ENCODE measurements at regions not wholly inside any gene's neighbourhood (a gene's known extent, or its start where the extent isn't known, plus 50 kb on each side); places are given as distances from the start of the nearest gene placed in this dataset.

DNA sequence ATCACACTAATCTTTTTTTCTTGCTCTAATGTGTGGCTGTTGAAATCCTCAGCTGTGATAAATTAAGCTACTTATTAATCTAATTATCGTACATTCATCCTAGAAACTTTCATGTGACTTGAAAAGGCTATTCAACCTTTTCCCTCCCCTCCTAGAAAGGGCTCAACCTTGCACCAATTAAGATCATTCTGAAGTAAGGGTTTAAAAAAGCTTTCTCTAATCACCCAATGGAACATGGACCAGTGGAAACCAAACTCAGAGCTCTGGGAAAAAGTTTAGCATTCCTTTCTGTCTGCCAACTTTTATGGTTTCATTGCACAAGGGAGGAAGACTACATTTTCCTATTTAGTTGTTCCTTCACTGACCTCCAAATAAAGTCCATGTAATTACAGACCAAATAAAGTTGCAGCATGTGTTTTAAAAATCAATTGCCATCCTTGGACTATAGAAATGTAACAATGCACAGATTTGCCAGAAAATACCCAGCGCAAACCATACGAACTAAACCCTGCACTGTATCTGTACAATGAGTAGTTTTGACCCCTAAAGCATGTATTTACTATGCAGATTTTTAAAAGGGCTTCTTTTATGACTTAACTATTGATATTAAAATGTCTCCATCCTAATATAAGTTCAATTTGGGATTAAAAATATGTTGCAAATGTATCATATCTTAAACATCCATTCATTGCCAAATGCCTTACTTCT is 142.6 kb upstream of the OTX2 start:
- TF ChIP-seq NFE2L1 (tag; IDR thresholded peaks at IDR 0.05; ENCODE audit: borderline replicate concordance, low read depth): no peak
- TF ChIP-seq NONO (IDR thresholded peaks at IDR 0.05; ENCODE audit: low read depth in 2 of 2, low read length in 1 of 2): no peak
- TF ChIP-seq, protein P1, sequence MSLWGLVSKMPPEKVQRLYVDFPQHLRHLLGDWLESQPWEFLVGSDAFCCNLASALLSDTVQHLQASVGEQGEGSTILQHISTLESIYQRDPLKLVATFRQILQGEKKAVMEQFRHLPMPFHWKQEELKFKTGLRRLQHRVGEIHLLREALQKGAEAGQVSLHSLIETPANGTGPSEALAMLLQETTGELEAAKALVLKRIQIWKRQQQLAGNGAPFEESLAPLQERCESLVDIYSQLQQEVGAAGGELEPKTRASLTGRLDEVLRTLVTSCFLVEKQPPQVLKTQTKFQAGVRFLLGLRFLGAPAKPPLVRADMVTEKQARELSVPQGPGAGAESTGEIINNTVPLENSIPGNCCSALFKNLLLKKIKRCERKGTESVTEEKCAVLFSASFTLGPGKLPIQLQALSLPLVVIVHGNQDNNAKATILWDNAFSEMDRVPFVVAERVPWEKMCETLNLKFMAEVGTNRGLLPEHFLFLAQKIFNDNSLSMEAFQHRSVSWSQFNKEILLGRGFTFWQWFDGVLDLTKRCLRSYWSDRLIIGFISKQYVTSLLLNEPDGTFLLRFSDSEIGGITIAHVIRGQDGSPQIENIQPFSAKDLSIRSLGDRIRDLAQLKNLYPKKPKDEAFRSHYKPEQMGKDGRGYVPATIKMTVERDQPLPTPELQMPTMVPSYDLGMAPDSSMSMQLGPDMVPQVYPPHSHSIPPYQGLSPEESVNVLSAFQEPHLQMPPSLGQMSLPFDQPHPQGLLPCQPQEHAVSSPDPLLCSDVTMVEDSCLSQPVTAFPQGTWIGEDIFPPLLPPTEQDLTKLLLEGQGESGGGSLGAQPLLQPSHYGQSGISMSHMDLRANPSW (CRISPR knock-in tag; IDR thresholded peaks at IDR 0.05): no peak
- TF ChIP-seq, protein P2, sequence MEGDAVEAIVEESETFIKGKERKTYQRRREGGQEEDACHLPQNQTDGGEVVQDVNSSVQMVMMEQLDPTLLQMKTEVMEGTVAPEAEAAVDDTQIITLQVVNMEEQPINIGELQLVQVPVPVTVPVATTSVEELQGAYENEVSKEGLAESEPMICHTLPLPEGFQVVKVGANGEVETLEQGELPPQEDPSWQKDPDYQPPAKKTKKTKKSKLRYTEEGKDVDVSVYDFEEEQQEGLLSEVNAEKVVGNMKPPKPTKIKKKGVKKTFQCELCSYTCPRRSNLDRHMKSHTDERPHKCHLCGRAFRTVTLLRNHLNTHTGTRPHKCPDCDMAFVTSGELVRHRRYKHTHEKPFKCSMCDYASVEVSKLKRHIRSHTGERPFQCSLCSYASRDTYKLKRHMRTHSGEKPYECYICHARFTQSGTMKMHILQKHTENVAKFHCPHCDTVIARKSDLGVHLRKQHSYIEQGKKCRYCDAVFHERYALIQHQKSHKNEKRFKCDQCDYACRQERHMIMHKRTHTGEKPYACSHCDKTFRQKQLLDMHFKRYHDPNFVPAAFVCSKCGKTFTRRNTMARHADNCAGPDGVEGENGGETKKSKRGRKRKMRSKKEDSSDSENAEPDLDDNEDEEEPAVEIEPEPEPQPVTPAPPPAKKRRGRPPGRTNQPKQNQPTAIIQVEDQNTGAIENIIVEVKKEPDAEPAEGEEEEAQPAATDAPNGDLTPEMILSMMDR (IDR thresholded peaks at IDR 0.05 in 2 of 3, conservative IDR thresholded peaks at IDR 0.05 in 1 of 3; ENCODE audit: insufficient read depth in 2 of 3, low read depth in 1 of 3, low read length in 3 of 3): no peak
- no peak for TF ChIP-seq U2AF1 (optimal IDR thresholded peaks at IDR 0.05; ENCODE audit: low read depth, low read length)
- TF ChIP-seq CREB1 (IDR thresholded peaks at IDR 0.05): no peak
- TF ChIP-seq CREB1 (CRISPR knock-in tag; IDR thresholded peaks at IDR 0.05): no peak
- TF ChIP-seq ARNT (IDR thresholded peaks at IDR 0.05): no peak
- TF ChIP-seq MYC (IDR thresholded peaks at IDR 0.05; ENCODE audit: low read depth, low read length): no peak
- TF ChIP-seq MYC (CRISPR knock-in tag; IDR thresholded peaks at IDR 0.05; ENCODE audit: borderline replicate concordance, low read depth): no peak
- TF ChIP-seq, protein P3, sequence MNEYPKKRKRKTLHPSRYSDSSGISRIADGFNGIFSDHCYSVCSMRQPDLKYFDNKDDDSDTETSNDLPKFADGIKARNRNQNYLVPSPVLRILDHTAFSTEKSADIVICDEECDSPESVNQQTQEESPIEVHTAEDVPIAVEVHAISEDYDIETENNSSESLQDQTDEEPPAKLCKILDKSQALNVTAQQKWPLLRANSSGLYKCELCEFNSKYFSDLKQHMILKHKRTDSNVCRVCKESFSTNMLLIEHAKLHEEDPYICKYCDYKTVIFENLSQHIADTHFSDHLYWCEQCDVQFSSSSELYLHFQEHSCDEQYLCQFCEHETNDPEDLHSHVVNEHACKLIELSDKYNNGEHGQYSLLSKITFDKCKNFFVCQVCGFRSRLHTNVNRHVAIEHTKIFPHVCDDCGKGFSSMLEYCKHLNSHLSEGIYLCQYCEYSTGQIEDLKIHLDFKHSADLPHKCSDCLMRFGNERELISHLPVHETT (CRISPR knock-in tag; conservative IDR thresholded peaks at IDR 0.05 in 1 of 2, IDR thresholded peaks at IDR 0.05 in 1 of 2): no peak
- no peak for TF ChIP-seq PURB (CRISPR knock-in tag; IDR thresholded peaks at IDR 0.05; ENCODE audit: low read depth)
- no peak for TF ChIP-seq ZFPM2 (CRISPR knock-in tag; IDR thresholded peaks at IDR 0.05)
- TF ChIP-seq HDAC2 (IDR thresholded peaks at IDR 0.05): no peak
- TF ChIP-seq POLR2A (conservative IDR thresholded peaks at IDR 0.05): no peak

All from K562 (cell line).